ENCODE measurements at regions not wholly inside any gene's neighbourhood (a gene's known extent, or its start where the extent isn't known, plus 50 kb on each side); places are given as distances from the start of the nearest gene placed in this dataset.
"Not testable (repeated sequence)": the region's sequence is repeated elsewhere in the genome, so short reads cannot be mapped to it uniquely, and the experiment has no call there.

GRCh38 chr2:173523497-173523896 lies 168.8 kb downstream of the CDCA7 start:
- ATAC-seq: no peak
- no peak for TF ChIP-seq ZFP30 (CRISPR knock-in tag; IDR thresholded peaks at IDR 0.05)
- TF ChIP-seq ESRRG (CRISPR knock-in tag; IDR thresholded peaks at IDR 0.05): no peak
- TF ChIP-seq ZNF8 (CRISPR knock-in tag; IDR thresholded peaks at IDR 0.05): no peak
- TF ChIP-seq TCF4 (CRISPR knock-in tag; IDR thresholded peaks at IDR 0.05; ENCODE audit: borderline replicate concordance): no peak
- no peak for TF ChIP-seq CSDC2 (CRISPR knock-in tag; IDR thresholded peaks at IDR 0.05)
- TF ChIP-seq CREB5 (CRISPR knock-in tag; IDR thresholded peaks at IDR 0.05; ENCODE audit: low read depth): no peak
- TF ChIP-seq, protein P1, sequence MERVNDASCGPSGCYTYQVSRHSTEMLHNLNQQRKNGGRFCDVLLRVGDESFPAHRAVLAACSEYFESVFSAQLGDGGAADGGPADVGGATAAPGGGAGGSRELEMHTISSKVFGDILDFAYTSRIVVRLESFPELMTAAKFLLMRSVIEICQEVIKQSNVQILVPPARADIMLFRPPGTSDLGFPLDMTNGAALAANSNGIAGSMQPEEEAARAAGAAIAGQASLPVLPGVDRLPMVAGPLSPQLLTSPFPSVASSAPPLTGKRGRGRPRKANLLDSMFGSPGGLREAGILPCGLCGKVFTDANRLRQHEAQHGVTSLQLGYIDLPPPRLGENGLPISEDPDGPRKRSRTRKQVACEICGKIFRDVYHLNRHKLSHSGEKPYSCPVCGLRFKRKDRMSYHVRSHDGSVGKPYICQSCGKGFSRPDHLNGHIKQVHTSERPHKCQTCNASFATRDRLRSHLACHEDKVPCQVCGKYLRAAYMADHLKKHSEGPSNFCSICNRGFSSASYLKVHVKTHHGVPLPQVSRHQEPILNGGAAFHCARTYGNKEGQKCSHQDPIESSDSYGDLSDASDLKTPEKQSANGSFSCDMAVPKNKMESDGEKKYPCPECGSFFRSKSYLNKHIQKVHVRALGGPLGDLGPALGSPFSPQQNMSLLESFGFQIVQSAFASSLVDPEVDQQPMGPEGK (CRISPR knock-in tag; IDR thresholded peaks at IDR 0.05; ENCODE audit: borderline replicate concordance): no peak
- TF ChIP-seq SNAI2 (CRISPR knock-in tag; IDR thresholded peaks at IDR 0.05): no peak
- TF ChIP-seq ARNTL (CRISPR knock-in tag; IDR thresholded peaks at IDR 0.05; ENCODE audit: borderline replicate concordance, low read depth): no peak
- TF ChIP-seq TOX (CRISPR knock-in tag; IDR thresholded peaks at IDR 0.05; ENCODE audit: borderline replicate concordance): no peak
- TF ChIP-seq BACH2 (CRISPR knock-in tag; IDR thresholded peaks at IDR 0.05; ENCODE audit: borderline replicate concordance): no peak
- TF ChIP-seq TSHZ2 (CRISPR knock-in tag; IDR thresholded peaks at IDR 0.05): no peak
- TF ChIP-seq, protein P2, sequence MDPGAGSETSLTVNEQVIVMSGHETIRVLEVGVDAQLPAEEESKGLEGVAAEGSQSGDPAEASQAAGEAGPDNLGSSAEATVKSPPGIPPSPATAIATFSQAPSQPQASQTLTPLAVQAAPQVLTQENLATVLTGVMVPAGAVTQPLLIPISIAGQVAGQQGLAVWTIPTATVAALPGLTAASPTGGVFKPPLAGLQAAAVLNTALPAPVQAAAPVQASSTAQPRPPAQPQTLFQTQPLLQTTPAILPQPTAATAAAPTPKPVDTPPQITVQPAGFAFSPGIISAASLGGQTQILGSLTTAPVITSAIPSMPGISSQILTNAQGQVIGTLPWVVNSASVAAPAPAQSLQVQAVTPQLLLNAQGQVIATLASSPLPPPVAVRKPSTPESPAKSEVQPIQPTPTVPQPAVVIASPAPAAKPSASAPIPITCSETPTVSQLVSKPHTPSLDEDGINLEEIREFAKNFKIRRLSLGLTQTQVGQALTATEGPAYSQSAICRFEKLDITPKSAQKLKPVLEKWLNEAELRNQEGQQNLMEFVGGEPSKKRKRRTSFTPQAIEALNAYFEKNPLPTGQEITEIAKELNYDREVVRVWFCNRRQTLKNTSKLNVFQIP (CRISPR knock-in tag; IDR thresholded peaks at IDR 0.05; ENCODE audit: borderline replicate concordance, low read depth): no peak
- TF ChIP-seq GLIS3 (CRISPR knock-in tag; IDR thresholded peaks at IDR 0.05): no peak
- no peak for TF ChIP-seq PPARA (CRISPR knock-in tag; IDR thresholded peaks at IDR 0.05; ENCODE audit: borderline replicate concordance)
- no peak for TF ChIP-seq ZNF70 (CRISPR knock-in tag; IDR thresholded peaks at IDR 0.05)
- TF ChIP-seq, protein P3, sequence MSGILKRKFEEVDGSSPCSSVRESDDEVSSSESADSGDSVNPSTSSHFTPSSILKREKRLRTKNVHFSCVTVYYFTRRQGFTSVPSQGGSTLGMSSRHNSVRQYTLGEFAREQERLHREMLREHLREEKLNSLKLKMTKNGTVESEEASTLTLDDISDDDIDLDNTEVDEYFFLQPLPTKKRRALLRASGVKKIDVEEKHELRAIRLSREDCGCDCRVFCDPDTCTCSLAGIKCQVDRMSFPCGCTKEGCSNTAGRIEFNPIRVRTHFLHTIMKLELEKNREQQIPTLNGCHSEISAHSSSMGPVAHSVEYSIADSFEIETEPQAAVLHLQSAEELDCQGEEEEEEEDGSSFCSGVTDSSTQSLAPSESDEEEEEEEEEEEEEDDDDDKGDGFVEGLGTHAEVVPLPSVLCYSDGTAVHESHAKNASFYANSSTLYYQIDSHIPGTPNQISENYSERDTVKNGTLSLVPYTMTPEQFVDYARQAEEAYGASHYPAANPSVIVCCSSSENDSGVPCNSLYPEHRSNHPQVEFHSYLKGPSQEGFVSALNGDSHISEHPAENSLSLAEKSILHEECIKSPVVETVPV (CRISPR knock-in tag; IDR thresholded peaks at IDR 0.05): no peak
- TF ChIP-seq ZFP3 (CRISPR knock-in tag; IDR thresholded peaks at IDR 0.05): no peak

DNA sequence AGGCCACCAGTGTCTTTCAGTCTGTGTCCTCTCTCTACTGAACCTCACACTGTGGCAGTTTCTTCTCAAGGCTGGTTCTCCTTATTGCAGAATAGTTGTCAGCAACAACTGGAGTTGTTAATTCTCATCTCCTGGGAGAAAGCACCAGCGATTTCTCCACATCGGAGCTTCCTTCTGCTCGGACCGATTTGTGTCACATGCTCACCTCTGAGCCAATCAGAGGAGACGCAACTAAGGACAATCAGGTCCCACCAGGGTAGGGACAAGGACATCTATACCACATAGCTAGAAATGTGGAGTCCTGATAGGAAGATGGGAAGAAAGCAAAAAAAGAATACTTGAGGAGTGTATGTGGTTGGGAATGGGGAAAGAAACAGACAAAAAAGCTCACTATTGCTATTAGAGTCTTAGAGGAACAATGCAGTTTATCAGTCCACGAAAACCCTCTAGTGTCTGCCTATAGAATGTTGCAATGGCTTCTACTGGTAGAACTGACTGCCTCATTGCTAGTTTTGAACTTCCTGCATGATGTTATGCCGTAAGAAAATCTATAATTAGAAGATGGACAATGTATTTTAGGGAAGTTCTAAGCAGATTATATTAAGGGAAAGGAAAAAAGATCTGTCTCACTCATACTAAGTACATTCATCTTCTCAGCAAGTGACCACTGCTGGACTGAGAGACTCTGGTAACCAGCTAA lies 169.7 kb downstream of the CDCA7 start:
- no peak for TF ChIP-seq TOX (CRISPR knock-in tag; IDR thresholded peaks at IDR 0.05; ENCODE audit: borderline replicate concordance)
- ATAC-seq: no peak

DNA sequence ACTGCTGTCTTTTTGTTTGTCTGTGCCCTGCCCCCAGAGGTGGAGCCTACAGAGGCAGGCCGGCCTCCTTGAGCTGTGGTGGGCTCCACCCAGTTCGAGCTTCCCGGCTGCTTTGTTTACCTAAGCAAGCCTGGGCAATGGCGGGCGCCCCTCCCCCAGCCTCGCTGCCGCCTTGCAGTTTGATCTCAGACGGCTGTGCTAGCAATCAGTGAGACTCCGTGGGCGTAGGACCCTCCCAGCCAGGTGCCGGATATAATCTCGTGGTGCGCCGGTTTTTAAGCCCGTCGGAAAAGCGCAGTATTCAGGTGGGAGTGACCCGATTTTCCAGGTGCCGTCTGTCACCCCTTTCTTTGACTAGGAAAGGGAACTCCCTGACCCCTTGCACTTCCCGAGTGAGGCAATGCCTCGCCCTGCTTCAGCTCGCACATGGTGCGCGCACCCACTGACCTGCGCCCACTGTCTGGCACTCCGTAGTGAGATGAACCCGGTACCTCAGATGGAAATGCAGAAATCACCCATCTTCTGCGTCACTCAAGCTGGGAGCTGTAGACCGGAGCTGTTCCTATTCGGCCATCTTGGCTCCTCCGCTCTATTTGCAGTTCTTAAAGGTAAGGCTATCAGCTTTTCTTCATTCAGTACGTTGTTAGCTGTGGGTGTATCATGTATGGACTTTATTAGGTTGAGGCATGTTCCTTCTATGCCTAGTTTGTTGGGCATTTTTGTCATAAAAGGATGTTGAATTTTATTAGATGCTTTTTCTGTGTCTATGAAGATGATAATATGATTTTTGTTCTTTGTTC lies 178.3 kb downstream of the CDCA7 start:
- not testable (repeated sequence) for ATAC-seq

Measured in SK-N-SH treated with all-trans-retinoic acid at 6 μM for 48 hours (cell line).